GM12878 (cell line): ENCODE measurements at regions not wholly inside any gene's neighbourhood (a gene's known extent, or its start where the extent isn't known, plus 50 kb on each side); places are given as distances from the start of the nearest gene placed in this dataset.

Source experiments
- ATAC-seq: fragments of 200-7000 bp; cut with Tn5 transposase; 3 replicates; pipeline ENCODE4 v1.9.1; 2020; ENCODE audit warnings: mild to moderate bottlenecking, moderate library complexity
- BruUV-seq: library from RNA; stranded (reverse); fragments of 400-500 nt; replicated peaks from 2 replicates; lab custom pipeline; 2021; lab: Mats Ljungman, UMichigan
- CTCF ChIA-PET: fragments of 300-600 bp; sonication (Branson Sonifier 250); formaldehyde crosslinking; extraction: SDS; loops from one replicate; lab custom pipeline; 2021; ENCODE audit warnings: inconsistent platforms; lab: Yijun Ruan, JAX
- POLR2A ChIA-PET: fragments of 350-600 bp; formaldehyde crosslinking; extraction: SDS; loops from one replicate; lab custom pipeline; 2021; ENCODE audit warnings: inconsistent platforms; lab: Charles Lee
- RAD21 ChIA-PET: fragments of 300-600 bp; sonication (Branson Sonifier 250); formaldehyde crosslinking; loops from one replicate; lab custom pipeline; 2023; ENCODE audit warnings: antibody characterized with exemption; ENCODE audit not compliant: unreplicated experiment; lab: Charles Lee
- SMC1A ChIA-PET: fragments of 300-600 bp; sonication (Branson Sonifier 250); formaldehyde crosslinking; loops from one replicate; lab custom pipeline; 2023; ENCODE audit not compliant: unreplicated experiment, uncharacterized antibody; lab: Charles Lee
- DNase-seq: peaks from one replicate; pipeline ENCODE4 v3.0.0-alpha.2; 2011; ENCODE audit warnings: low read depth, low spot score
- FAIRE-seq: peaks from 3 replicates; lab custom pipeline; 2011; peaks lifted over from hg19 to GRCh38; lab: Jason Lieb, UNC
- H2AFZ ChIP-seq: 2 replicates; pipeline ENCODE4 v1.6.0; 2011; ENCODE audit warnings: low read depth, low read length, control low read depth; ENCODE audit not compliant: control insufficient read depth
- H3K27ac ChIP-seq: 2 replicates; pipeline ENCODE4 v1.5.1; 2011; ENCODE audit warnings: control low read depth; ENCODE audit not compliant: control insufficient read depth, insufficient read depth
- H3K27me3 ChIP-seq, 2 experiments: replicated peaks in 1 of 2; 2 replicates each; pipeline versions ENCODE4 v1.6.0 to v1.6.1; 2011; ENCODE audit warnings: low read length in 1 of 2; ENCODE audit not compliant: control insufficient read depth in 2 of 2, insufficient read depth in 2 of 2
- H3K36me3 ChIP-seq, 2 experiments: 2 replicates each; pipeline ENCODE4 v1.5.1; 2011; ENCODE audit warnings: low read length in 1 of 2; ENCODE audit not compliant: control insufficient read depth in 2 of 2, insufficient read depth in 2 of 2
- H3K4me1 ChIP-seq: 2 replicates; pipeline ENCODE4 v1.6.1; 2011; ENCODE audit warnings: mild to moderate bottlenecking, low read length, moderate library complexity, mixed read lengths; ENCODE audit not compliant: control insufficient read depth, insufficient read depth
- H3K4me2 ChIP-seq: 2 replicates; pipeline ENCODE4 v1.6.0; 2011; ENCODE audit warnings: control low read depth; ENCODE audit not compliant: control insufficient read depth, insufficient read depth
- H3K4me3 ChIP-seq: fragments of 200-600 bp; sonication (generic); 2 replicates; pipeline ENCODE4 v1.5.1; 2016
- H3K79me2 ChIP-seq: 2 replicates; pipeline ENCODE4 v1.6.0; 2011; ENCODE audit warnings: low read length; ENCODE audit not compliant: control insufficient read depth, insufficient read depth
- H3K9ac ChIP-seq: 2 replicates; pipeline ENCODE4 v1.8.0; 2011; ENCODE audit warnings: low read length, control low read depth, mixed read lengths; ENCODE audit not compliant: control insufficient read depth, insufficient read depth
- H3K9me3 ChIP-seq: replicated peaks from 3 replicates; pipeline ENCODE4 v1.5.1; 2011; ENCODE audit warnings: mild to moderate bottlenecking, low read length; ENCODE audit not compliant: control insufficient read depth, insufficient read depth
- H4K20me1 ChIP-seq: 2 replicates; pipeline ENCODE4 v1.6.0; 2011; ENCODE audit not compliant: control insufficient read depth, insufficient read depth
- ASH2L ChIP-seq: fragments of 300-600, 200-600 bp; sonication (generic); IDR thresholded peaks from 2 replicates; pipeline ENCODE4 v1.6.1; 2017; ENCODE audit warnings: low read depth, mild to moderate bottlenecking, borderline replicate concordance
- BHLHE40 ChIP-seq, 2 experiments: fragments of 450-650 bp in 1 of 2; IDR thresholded peaks; 2 replicates each; pipeline ENCODE4 v1.6.1; 2011 to 2017; ENCODE audit warnings: low read depth in 2 of 2, borderline replicate concordance in 1 of 2, improper control_type of control experiment in 1 of 2, low read length in 1 of 2, mild to moderate bottlenecking in 1 of 2
- BMI1 ChIP-seq: fragments of 450-650 bp; IDR thresholded peaks from 2 replicates; pipeline ENCODE4 v1.6.1; 2016; ENCODE audit warnings: mild to moderate bottlenecking, moderate library complexity, borderline replicate concordance
- EGR1 ChIP-seq, 2 experiments: IDR thresholded peaks; 1 replicate in 1 of 2; 2 replicates in 1 of 2; pipeline ENCODE4 v1.6.1; 2011 to 2012; ENCODE audit warnings: low read depth in 2 of 2, low read length in 2 of 2, borderline replicate concordance in 1 of 2, mild to moderate bottlenecking in 1 of 2, moderate library complexity in 1 of 2
- HDAC6 ChIP-seq: fragments of 200-600 bp; sonication (generic); IDR thresholded peaks from one replicate; pipeline ENCODE4 v1.8.0; 2017; ENCODE audit warnings: antibody characterized with exemption; ENCODE audit not compliant: unreplicated experiment
- IRF4 ChIP-seq: IDR thresholded peaks from 2 replicates; pipeline ENCODE4 v1.6.1; 2011; ENCODE audit warnings: low read depth, low read length
- NR2C1 ChIP-seq: fragments of 450-650 bp; IDR thresholded peaks from 2 replicates; pipeline ENCODE4 v1.6.1; 2017; ENCODE audit warnings: antibody characterized with exemption, mild to moderate bottlenecking, moderate library complexity
- PAX8 ChIP-seq: fragments of 450-650 bp; IDR thresholded peaks from 2 replicates; pipeline ENCODE4 v1.6.1; 2017; ENCODE audit warnings: mild to moderate bottlenecking, moderate library complexity
- POLR2A ChIP-seq: IDR thresholded peaks from 2 replicates; pipeline ENCODE4 v1.6.1; 2011; ENCODE audit warnings: low read depth, mild to moderate bottlenecking, low read length
- TARDBP ChIP-seq: IDR thresholded peaks from 2 replicates; pipeline ENCODE4 v1.6.1; 2016; ENCODE audit warnings: borderline replicate concordance
- ZNF217 ChIP-seq: fragments of 450-650 bp; IDR thresholded peaks from 2 replicates; pipeline ENCODE4 v1.6.1; 2017; ENCODE audit warnings: antibody characterized with exemption, mild to moderate bottlenecking
- WGBS: methylation state at CpG from one replicate; pipeline ENCODE4 v1.1.6; 2016; ENCODE audit warnings: low lambda C conversion rate; ENCODE audit not compliant: insufficient replicate concordance, insufficient coverage; ENCODE audit errors: missing lambda C conversion rate; 5-methylcytosine and 5-hydroxymethylcytosine counted together
- in situ Hi-C: fragments of 300-500 bp; cut with MboI; formaldehyde crosslinking; loops from 9 replicates; pipeline ENCODE4 v1.14.3; 2018; ENCODE audit warnings: mixed read lengths
- intact Hi-C: fragments of 100-400 bp; cut with micrococcal nuclease; formaldehyde crosslinking; loops from one replicate; pipeline ENCODE4 v1.14.2; 2022; ENCODE audit not compliant: unreplicated experiment
- TF ChIP-seq, protein P1 (sequence below): IDR thresholded peaks from 2 replicates; pipeline ENCODE4 v1.6.1; 2011; ENCODE audit warnings: borderline replicate concordance, low read depth, mild to moderate bottlenecking, moderate library complexity, mixed read lengths, low read length; ENCODE audit not compliant: insufficient read depth; ENCODE audit errors: extremely low read length
- TF ChIP-seq, protein P2 (sequence below): IDR thresholded peaks from 2 replicates; pipeline ENCODE4 v1.6.1; 2011; ENCODE audit warnings: borderline replicate concordance, low read depth, mild to moderate bottlenecking, moderate library complexity, low read length; ENCODE audit not compliant: insufficient read depth, poor library complexity, severe bottlenecking
- TF ChIP-seq, protein P3 (sequence below): fragments of 450-650 bp; IDR thresholded peaks from 2 replicates; pipeline ENCODE4 v1.6.1; 2018; ENCODE audit warnings: mild to moderate bottlenecking, low read depth, moderate library complexity; ENCODE audit not compliant: partially characterized antibody
- TF ChIP-seq, protein P4 (sequence below): fragments of 450-650 bp; conservative IDR thresholded peaks from 2 replicates; pipeline ENCODE4 v1.6.1; 2017; ENCODE audit warnings: mild to moderate bottlenecking, moderate library complexity

DNA sequence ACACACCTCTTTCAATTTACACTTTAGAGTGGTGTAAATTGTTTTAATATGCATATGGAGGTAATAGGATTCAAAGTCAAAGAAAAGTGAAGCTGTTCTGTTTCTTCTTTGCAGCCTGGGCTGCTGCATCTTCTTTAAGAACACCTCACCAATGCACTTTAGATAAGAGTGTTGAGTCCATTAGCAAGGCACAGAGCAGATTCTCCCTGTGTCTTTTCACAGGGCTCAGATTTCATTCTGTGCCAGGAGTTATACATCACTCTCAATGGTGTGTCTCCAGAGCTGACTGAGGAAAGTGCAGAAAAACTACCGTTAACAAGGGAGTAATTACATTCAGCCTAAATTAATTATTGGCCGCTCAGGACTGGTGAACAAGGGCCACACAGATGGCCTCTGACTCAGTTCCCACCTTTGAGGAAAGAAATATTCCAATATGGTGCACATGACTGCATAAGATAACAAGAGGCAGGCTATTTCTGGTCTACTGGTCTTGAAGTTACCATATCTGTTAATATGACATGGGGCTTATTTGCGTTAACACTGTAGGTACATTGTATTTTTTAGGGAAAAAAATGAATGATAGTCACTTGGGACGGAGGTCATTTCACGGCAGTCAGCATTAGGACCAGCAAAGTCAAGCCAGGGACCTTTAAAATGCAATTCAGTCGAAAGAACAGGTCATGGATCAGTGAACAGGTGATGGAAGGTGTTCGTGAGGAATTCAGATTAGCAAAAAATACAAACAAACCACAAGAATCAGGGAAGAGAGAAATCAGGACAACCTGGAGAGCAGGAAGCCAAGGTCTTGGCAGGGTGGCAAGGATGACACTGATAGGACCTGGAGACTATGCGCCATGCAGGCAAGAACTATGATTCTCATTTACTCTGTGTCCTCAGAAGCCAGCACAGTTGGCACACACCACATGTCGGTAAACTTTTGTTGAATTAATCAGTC is 203.7 kb downstream of the TBX18 start:
- no TSS peak for BruUV-seq
- Histone ChIP-seq H3K79me2 (no peaks in the 10 kb centered on the region), H3K36me3 (no peaks in the 10 kb centered on the region), H2AFZ (no peak overlapping the region), H3K9me3 (no peaks in the 10 kb centered on the region), H3K27me3 (no peaks in the 10 kb centered on the region), H4K20me1 (no peaks in the 10 kb centered on the region), H3K27ac (no peak overlapping the region), H3K4me2 (no peak overlapping the region), H3K4me1 (no peaks in the 10 kb centered on the region), H3K9ac (no peak overlapping the region), H3K4me3 (no peak overlapping the region)
- ChIA-PET RAD21 (no interaction called here), SMC1A (interaction anchor here (1.0 to 1.7 kb wide), 4 partner anchors 10 to 136 kb away, joined by 3 to 4 read pairs (median 3); no protein-coding TSS in a partner anchor), POLR2A (no interaction called here), CTCF (interaction anchor here (0.7 kb wide), 1 partner anchor 12 kb away, joined by 3 read pairs; no protein-coding TSS in a partner anchor)
- ATAC-seq: no peak
- no peak for DNase-seq
- FAIRE-seq: no peak
- TF ChIP-seq BMI1: no peak
- TF ChIP-seq BHLHE40 (IDR thresholded peaks at IDR 0.05; ENCODE audit: borderline replicate concordance in 1 of 2, low read depth in 2 of 2, low read length in 1 of 2): no peak
- TF ChIP-seq, protein P1, sequence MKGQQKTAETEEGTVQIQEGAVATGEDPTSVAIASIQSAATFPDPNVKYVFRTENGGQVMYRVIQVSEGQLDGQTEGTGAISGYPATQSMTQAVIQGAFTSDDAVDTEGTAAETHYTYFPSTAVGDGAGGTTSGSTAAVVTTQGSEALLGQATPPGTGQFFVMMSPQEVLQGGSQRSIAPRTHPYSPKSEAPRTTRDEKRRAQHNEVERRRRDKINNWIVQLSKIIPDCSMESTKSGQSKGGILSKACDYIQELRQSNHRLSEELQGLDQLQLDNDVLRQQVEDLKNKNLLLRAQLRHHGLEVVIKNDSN: no peak
- TF ChIP-seq, protein P2, sequence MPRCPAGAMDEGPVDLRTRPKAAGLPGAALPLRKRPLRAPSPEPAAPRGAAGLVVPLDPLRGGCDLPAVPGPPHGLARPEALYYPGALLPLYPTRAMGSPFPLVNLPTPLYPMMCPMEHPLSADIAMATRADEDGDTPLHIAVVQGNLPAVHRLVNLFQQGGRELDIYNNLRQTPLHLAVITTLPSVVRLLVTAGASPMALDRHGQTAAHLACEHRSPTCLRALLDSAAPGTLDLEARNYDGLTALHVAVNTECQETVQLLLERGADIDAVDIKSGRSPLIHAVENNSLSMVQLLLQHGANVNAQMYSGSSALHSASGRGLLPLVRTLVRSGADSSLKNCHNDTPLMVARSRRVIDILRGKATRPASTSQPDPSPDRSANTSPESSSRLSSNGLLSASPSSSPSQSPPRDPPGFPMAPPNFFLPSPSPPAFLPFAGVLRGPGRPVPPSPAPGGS: no peak
- TF ChIP-seq ZNF217: no peak
- no peak for TF ChIP-seq EGR1 (IDR thresholded peaks at IDR 0.05; ENCODE audit: borderline replicate concordance in 1 of 2, low read depth in 2 of 2, low read length in 2 of 2)
- no peak for TF ChIP-seq TARDBP
- TF ChIP-seq NR2C1: no peak
- TF ChIP-seq ASH2L: no peak
- TF ChIP-seq POLR2A: no peak
- TF ChIP-seq, protein P3, sequence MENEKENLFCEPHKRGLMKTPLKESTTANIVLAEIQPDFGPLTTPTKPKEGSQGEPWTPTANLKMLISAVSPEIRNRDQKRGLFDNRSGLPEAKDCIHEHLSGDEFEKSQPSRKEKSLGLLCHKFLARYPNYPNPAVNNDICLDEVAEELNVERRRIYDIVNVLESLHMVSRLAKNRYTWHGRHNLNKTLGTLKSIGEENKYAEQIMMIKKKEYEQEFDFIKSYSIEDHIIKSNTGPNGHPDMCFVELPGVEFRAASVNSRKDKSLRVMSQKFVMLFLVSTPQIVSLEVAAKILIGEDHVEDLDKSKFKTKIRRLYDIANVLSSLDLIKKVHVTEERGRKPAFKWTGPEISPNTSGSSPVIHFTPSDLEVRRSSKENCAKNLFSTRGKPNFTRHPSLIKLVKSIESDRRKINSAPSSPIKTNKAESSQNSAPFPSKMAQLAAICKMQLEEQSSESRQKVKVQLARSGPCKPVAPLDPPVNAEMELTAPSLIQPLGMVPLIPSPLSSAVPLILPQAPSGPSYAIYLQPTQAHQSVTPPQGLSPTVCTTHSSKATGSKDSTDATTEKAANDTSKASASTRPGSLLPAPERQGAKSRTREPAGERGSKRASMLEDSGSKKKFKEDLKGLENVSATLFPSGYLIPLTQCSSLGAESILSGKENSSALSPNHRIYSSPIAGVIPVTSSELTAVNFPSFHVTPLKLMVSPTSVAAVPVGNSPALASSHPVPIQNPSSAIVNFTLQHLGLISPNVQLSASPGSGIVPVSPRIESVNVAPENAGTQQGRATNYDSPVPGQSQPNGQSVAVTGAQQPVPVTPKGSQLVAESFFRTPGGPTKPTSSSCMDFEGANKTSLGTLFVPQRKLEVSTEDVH: no peak
- TF ChIP-seq IRF4: no peak
- TF ChIP-seq, protein P4, sequence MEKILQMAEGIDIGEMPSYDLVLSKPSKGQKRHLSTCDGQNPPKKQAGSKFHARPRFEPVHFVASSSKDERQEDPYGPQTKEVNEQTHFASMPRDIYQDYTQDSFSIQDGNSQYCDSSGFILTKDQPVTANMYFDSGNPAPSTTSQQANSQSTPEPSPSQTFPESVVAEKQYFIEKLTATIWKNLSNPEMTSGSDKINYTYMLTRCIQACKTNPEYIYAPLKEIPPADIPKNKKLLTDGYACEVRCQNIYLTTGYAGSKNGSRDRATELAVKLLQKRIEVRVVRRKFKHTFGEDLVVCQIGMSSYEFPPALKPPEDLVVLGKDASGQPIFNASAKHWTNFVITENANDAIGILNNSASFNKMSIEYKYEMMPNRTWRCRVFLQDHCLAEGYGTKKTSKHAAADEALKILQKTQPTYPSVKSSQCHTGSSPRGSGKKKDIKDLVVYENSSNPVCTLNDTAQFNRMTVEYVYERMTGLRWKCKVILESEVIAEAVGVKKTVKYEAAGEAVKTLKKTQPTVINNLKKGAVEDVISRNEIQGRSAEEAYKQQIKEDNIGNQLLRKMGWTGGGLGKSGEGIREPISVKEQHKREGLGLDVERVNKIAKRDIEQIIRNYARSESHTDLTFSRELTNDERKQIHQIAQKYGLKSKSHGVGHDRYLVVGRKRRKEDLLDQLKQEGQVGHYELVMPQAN: no peak
- TF ChIP-seq HDAC6: no peak
- TF ChIP-seq PAX8: no peak
- intact Hi-C loops (no loop called here), in situ Hi-C loops (no loop called here)
- 38% methylated on average over 9 of the region's 9 CpGs for WGBS
